NCI-H2029 treated with DMSO at 0.1 percent for 48 hours (cell line): ENCODE measurements at regions not wholly inside any gene's neighbourhood (a gene's known extent, or its start where the extent isn't known, plus 50 kb on each side); places are given as distances from the start of the nearest gene placed in this dataset.

Source experiments
- DNase-seq: peaks from one replicate; lab custom pipeline; 2025; lab: John Stamatoyannopoulos, UW

GRCh38 chr6:169046483-169047192, 207.0 kb downstream of the THBS2 start:
- DNase-seq, result peak; percentile 33

DNA sequence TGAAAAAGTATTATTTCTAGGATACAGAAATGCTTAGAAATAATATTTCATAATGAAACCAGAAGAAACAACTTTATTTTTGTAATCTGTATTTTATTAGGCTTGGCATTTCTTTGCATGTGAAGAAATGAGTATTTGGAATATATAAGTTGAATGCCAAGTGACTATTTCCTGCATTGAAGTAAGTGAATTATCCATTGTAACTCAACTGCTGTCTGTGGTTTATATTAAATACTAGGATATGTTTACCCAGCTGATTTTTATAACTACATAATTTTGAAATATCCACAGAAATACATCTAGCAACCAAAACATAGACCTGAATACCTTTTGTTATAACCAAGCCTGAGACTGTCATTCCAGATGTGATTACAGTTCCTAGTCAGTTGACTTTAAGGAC, 207.6 kb downstream of the THBS2 start:
- DNase-seq, result no peak

- peak; percentile 93 for DNase-seq
These were observed 208.2 kb downstream of the THBS2 start for GRCh38 chr6:169045486-169045885.

- DNase-seq, result no peak
These were observed 209.0 kb downstream of the THBS2 start for GRCh38 chr6:169044381-169045230.

- DNase-seq, result no peak
These were observed 211.6 kb downstream of the THBS2 start for GRCh38 chr6:169042061-169042460.

DNA sequence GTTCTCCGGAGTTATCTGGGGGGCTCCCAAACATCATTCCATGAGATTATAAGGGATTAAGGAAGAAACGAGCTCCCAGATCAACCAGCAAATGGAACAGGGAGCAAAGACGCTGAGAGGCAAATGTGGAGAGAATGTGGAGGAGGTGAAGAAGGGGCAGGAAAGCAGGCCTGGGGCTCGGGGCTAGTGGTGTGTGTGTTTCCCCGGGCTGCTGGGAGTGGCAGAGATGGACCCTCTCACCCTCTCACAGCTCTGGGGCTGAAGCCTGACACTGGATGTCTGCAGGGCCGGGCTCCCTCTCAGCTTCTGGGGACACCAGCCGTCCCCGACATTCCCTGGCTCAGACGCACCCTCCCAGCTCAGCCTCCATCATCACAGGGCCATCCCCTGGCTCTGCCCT, 212.6 kb downstream of the THBS2 start:
- DNase-seq, result no peak

GRCh38 chr6:169038691-169039090, 215.0 kb downstream of the THBS2 start:
- no peak for DNase-seq

- no peak for DNase-seq
These were observed 218.0 kb downstream of the THBS2 start for GRCh38 chr6:169035385-169036240.

DNA sequence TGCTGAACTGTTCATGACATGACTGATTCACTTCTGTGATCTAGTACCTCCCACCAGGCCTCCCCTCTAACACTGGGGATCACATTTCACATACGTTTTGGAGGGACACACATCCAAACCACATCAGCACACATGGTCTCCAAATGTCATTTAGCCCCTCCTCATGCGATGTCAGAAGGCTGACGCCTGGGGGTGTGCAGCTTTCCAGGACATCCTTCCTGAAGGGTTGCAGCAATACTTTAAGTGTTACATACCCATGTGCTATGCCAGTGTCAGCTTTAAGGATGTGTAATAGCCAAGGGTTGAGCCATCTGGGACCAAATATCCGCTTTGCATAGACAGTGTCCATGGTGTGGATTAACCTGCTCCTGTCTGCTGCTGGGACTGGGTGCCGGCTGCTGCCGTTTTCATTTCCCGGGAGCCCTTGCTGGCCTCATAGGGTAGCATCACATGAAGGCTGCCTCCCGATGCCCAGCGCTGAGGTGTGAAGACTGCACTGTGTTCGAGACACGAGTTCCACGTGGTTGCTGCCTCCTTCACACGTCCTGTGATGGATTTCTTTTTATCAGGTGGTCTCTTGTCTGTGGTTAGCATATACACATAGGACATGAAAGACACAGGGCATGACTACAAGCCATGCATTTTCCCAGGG, 219.0 kb downstream of the THBS2 start:
- no peak for DNase-seq

GRCh38 chr6:169029861-169030260, 223.8 kb downstream of the THBS2 start:
- DNase-seq, result no peak

DNA sequence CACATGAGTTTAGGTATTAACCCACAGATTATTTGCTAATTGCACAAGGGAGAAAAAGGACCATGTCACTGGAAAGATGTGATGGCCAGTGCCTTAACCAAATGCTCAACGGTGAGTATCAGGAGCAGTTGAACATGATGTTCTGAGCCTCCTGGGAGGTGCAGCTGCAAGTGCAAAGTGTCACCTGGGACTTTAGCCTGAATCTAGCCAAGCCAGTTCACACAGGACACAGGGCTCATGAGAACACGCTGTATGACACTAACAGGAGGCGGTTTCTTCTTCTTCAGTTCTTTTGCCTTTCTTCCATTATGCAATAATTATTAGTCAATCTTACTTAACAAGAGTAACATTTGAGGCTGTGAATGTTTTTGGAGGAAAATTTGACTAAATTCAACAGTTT, 225.3 kb downstream of the THBS2 start:
- DNase-seq, result no peak

DNA sequence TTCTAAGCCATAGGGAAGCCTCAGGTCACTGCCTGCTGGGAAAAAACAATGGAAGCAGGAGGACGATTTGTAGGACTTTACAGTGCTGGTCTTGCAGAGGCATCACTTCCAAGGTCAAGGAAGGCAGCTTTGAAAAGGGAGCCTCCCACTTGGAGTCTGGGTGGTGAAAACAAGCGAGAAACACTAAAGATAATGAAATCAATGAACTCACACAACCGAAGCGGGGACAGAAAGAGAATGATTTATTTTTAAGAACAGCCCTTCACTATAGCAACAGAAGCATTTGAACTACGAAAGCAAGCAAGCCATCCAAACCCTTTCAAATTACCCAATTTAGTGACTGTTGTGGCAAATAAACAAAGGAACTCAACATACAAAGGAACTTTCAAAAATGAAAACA, 227.5 kb downstream of the THBS2 start:
- no peak for DNase-seq

DNA sequence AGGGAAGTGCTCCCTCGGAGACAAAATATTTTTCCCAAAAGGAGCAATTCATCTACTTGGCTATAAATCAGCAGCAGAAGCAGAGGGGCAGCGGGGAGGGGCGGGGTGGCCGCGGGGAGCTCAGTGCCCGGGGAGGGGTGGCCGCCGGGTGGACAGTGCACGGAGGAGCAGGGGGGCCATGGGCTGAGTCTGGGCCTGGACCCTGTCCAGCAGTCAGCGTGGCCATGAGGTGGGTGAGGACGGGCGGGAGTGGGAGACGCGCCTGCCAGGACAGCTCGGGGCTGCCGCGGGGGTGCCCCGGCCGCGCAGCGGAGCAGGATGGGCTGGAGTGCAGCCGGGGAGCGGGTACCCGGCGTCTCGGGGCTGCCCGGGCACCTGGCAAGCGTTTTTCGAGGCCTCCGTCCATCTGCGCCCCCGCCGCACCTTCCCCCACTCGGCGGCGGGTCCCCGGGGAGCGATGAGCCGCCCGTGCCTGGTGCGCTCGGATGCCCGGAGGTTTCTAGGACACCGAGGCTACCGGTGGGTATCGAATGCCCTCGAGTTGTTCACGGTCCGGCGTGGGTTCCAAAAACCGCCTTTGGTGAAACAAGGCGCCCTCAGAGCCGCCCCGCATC, 229.5 kb downstream of the THBS2 start:
- DNase-seq, result no peak

DNA sequence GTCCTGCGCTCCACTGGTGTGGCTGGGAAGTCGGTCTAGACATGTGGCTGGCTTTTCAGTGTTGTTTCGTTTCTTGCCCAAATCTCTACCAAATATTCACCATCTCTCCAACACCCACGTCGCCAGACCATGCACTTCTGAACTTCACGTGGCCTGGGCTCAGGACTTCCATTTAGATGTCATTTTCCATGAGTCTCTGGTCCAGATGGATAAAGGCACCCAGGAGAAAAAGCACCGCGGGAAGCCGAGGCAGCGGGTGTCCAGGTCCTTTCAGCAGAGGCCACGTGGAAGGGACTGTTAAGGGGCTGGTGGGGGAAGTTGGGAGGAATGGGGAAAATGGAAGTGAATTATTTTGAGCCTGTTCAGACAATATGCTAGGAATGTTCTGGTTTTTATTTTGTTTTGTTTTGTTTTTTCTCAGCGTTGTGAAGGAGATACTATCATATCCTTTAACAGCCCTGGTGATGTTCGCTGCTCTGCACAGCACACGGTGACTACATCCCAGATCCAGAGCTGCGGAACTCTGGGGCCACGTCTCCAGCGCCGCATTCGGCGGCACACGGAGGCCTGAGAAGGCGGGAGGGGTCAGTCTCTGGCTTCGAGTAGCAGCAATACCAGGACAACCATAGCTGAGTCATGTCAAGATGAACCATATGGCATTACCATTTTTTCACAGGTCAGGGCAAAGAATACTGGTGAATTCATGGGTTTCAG, 230.3 kb downstream of the THBS2 start:
- no peak for DNase-seq

- DNase-seq, result no peak
These were observed 231.6 kb downstream of the THBS2 start for GRCh38 chr6:169022079-169022478.

- no peak for DNase-seq
These were observed 232.8 kb downstream of the THBS2 start for GRCh38 chr6:169020821-169021220.

GRCh38 chr6:169019727-169020491, 233.7 kb downstream of the THBS2 start:
- DNase-seq, result no peak

DNA sequence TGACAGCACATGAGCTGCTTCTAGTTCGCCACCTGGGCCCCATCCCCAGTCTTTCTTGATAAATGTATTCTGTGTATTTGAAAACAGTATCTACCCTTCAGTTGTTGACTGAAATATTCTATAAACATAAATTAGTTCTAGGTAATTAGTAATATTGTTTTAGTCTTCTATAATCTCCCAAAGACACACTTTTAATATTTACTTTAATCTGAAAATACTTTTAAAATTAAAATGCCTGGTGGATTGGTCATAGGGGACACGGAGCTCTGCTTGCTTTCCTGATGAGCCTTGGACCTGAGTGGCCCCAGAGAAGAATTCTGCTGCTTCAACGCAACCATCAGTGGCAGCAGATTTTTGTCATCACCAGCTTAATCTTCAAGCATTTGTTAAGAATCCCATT, 234.5 kb downstream of the THBS2 start:
- no peak for DNase-seq

DNA sequence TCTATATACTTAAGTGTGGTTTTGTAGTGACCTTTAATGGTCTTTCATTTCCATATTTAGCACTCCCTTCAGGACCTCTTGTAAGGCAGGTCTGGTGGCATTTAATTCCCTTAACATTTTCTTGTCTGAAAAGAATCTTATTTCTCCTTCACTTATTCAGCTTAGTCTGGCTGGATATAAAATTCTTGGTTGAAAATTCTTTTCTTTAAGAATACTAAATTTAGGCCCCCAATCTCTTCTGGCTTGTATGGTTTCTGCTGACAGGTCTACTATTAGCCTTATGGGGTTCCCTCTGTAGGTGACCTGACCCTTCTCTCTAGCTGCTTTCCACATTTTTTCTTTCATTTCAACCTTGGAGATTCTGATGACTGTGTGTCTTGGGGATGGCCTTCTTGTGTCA, 236.9 kb downstream of the THBS2 start:
- DNase-seq, result no peak
